Lower leg skin (tissue), 4 donors: ENCODE measurements at regions not wholly inside any gene's neighbourhood (a gene's known extent, or its start where the extent isn't known, plus 50 kb on each side); places are given as distances from the start of the nearest gene placed in this dataset.

Experiments
- DNase-seq, 2 donors: peaks; one replicate each; pipeline ENCODE4 v3.0.0-alpha.2; 2019; ENCODE audit warnings: low spot score in 2 of 2
- H3K4me3 ChIP-seq: fragments of 200-600 bp; sonication (generic); 2 replicates; pipeline ENCODE4 v1.5.1; 2017; ENCODE audit warnings: mild to moderate bottlenecking, low read depth; ENCODE audit not compliant: poor library complexity, severe bottlenecking
- CTCF ChIP-seq, 3 donors: fragments of 450-650 bp; IDR thresholded peaks; one replicate each; pipeline ENCODE4 v1.5.1; 2016; ENCODE audit warnings: antibody characterized with exemption in 3 of 3, mild to moderate bottlenecking in 3 of 3, moderate library complexity in 2 of 3
- POLR2A ChIP-seq, 2 donors: fragments of 450-650 bp; IDR thresholded peaks; one replicate each; pipeline ENCODE4 v1.6.1; 2016 to 2017; ENCODE audit warnings: antibody characterized with exemption in 2 of 2, mild to moderate bottlenecking in 1 of 2, moderate library complexity in 1 of 2
- WGBS, 2 donors: methylation state at CpG; one replicate each; pipeline ENCODE4 v1.1.5; 2018; 5-methylcytosine and 5-hydroxymethylcytosine counted together
- intact Hi-C: fragments of 100-400 bp; cut with DNase I; formaldehyde crosslinking; loops from one replicate; pipeline ENCODE4 v1.15.0; 2023; ENCODE audit warnings: low total_unique reads

DNA sequence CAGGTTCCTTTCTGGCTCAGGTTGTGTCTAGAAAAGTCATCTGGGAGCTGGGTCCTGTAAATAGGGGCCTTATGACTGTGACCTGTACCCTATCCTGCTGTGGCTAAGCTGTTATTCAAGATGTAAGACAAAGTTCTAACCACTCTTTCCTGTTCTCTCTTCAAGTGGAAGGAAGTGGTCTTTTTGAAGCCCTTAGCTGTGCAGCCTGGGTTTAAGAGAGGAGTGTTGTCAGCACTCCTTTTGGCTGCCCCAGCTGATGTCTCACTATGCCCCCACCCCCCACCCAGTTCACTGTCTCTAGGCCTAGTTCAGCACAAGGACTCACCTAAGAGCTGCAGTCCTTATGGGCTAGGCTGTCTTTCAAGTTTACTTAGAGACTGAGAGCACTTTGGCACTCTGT is 1069.5 kb downstream of the FAM133A start:
- no peak for DNase-seq
- intact Hi-C loops: no loop called here
- TF ChIP-seq CTCF (IDR thresholded peaks at IDR 0.05): no peak
- no peak for TF ChIP-seq POLR2A (IDR thresholded peaks at IDR 0.05)
- H3K4me3 ChIP-seq: no peak overlapping the region

DNA sequence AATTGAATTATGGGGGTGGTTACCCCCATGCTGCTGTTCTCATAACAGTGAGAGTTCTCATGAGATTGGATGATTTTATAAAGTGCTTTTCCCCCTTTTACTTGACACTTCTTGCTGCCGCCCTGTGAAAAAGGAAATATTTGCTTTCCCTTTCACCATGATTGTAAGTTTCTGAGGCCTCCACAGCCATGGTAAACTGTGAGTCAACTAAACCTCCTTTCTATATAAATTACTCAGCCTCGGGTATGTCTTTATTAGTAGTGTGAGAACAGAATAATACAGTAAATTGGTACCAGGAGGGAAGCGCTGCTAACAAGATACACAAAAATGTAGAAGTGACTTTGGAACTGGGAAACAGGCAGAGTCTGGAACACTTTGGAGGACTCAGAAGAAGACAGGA is 1070.8 kb downstream of the FAM133A start:
- no peak for TF ChIP-seq POLR2A (IDR thresholded peaks at IDR 0.05)
- TF ChIP-seq CTCF (IDR thresholded peaks at IDR 0.05): no peak
- no peak for DNase-seq
- intact Hi-C loops: no loop called here
- 73 to 81% methylated on average over 3 of the region's 3 CpGs for WGBS, 2 donors
- no peak overlapping the region for H3K4me3 ChIP-seq

- intact Hi-C loops: no loop called here
- TF ChIP-seq CTCF (IDR thresholded peaks at IDR 0.05) (no peak), POLR2A (IDR thresholded peaks at IDR 0.05) (no peak)
- DNase-seq: no peak
- H3K4me3 ChIP-seq: no peak overlapping the region
Observed at GRCh38 chrX:94751611-94752010, 1077.6 kb downstream of the FAM133A start.

GRCh38 chrX:94752434-94753169 is 1078.6 kb downstream of the FAM133A start:
- H3K4me3 ChIP-seq: no peak overlapping the region
- DNase-seq: no peak
- intact Hi-C loops: no loop called here
- 87 to 95% methylated on average over 3 of the region's 3 CpGs for WGBS, 2 donors
- TF ChIP-seq CTCF (IDR thresholded peaks at IDR 0.05) (no peak), POLR2A (IDR thresholded peaks at IDR 0.05) (no peak)

DNA sequence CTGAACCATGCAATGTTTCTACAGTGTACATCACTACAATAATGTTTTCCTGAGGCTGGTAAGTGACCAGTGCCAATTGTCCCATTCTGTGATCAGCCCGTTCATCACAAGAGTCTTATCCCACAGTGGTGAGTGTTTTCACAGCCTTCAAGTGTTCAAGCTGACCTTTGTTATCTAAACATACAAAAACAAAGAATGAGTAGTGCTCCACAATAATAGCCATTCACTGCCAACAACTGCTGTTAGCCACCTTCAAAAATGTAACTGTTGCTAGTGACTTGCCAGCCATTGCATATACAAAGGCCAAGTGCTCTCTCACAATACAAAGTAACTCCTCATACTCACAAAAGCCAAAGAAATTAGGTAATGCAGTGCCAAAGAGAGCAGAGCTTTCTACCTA is 1084.1 kb downstream of the FAM133A start:
- intact Hi-C loops: no loop called here
- no peak for TF ChIP-seq POLR2A (IDR thresholded peaks at IDR 0.05)
- TF ChIP-seq CTCF (IDR thresholded peaks at IDR 0.05): no peak

DNA sequence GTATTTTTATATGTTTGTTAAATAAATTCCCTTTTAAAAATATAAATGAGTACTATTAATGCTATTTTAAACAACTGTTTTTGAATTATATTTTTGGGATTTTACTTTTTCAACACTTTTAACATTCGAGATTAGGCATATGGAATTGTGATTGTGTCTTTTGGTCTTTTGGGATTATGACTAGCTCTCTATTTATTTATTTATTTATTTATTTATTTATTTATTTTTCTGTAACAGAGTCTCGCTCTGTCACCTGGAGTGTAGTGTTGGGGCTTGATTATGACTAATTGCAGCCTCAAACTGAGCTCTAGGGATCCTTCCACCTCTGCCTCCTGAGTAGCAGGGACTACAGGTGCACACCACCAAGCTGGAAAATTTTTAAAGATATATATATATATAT is 1101.6 kb downstream of the FAM133A start:
- TF ChIP-seq CTCF (IDR thresholded peaks at IDR 0.05): no peak
- no peak for DNase-seq
- 79 to 84% methylated on average over 2 of the region's 2 CpGs for WGBS, 2 donors
- no peak overlapping the region for H3K4me3 ChIP-seq
- intact Hi-C loops: no loop called here

More for the DNA sequence above, 1084.1 kb downstream of the FAM133A start:
- H3K4me3 ChIP-seq: no peak overlapping the region
- DNase-seq: no peak
- WGBS, 2 donors: 67 to 82% methylated on average over 1 of the region's 1 CpG
